ENCODE measurements at regions not wholly inside any gene's neighbourhood (a gene's known extent, or its start where the extent isn't known, plus 50 kb on each side); places are given as distances from the start of the nearest gene placed in this dataset.

DNA sequence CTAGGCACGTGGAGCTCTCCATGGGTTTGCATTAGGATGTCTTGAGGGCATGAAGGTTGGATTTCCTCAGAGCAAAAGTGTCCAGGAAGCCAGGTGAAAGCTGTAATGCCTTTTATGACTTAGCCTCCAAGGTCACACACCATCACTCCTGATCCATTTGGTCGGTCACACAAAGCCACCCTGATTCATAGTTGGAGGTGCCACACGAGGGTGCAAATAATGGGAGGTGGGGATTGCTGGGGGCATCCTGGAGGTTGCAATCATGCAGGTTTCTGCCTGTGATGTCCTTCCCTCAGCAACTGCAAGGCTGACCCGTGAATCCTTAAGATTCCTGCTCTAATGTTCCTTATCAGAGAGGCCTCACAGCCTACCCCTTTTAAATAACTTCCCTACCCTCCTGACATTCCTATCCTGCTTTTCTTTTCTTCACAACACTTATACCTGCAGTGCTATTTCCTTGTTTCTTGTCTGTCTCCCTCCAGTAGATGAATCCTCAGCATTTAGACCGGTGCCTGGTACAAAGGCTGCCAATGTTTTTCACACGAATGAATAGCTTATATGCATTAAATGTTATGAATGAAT, 97.1 kb downstream of the LIPG start:
- peaks cover 0 to 8% (median under 1%) of the 10 kb centered on the region in 12 donors for H3K4me1 ChIP-seq
- no peak for TF ChIP-seq POLR2A (IDR thresholded peaks at IDR 0.05)
- TF ChIP-seq, protein P1, sequence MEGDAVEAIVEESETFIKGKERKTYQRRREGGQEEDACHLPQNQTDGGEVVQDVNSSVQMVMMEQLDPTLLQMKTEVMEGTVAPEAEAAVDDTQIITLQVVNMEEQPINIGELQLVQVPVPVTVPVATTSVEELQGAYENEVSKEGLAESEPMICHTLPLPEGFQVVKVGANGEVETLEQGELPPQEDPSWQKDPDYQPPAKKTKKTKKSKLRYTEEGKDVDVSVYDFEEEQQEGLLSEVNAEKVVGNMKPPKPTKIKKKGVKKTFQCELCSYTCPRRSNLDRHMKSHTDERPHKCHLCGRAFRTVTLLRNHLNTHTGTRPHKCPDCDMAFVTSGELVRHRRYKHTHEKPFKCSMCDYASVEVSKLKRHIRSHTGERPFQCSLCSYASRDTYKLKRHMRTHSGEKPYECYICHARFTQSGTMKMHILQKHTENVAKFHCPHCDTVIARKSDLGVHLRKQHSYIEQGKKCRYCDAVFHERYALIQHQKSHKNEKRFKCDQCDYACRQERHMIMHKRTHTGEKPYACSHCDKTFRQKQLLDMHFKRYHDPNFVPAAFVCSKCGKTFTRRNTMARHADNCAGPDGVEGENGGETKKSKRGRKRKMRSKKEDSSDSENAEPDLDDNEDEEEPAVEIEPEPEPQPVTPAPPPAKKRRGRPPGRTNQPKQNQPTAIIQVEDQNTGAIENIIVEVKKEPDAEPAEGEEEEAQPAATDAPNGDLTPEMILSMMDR (IDR thresholded peaks at IDR 0.05): no peak
- no peak for ATAC-seq

DNA sequence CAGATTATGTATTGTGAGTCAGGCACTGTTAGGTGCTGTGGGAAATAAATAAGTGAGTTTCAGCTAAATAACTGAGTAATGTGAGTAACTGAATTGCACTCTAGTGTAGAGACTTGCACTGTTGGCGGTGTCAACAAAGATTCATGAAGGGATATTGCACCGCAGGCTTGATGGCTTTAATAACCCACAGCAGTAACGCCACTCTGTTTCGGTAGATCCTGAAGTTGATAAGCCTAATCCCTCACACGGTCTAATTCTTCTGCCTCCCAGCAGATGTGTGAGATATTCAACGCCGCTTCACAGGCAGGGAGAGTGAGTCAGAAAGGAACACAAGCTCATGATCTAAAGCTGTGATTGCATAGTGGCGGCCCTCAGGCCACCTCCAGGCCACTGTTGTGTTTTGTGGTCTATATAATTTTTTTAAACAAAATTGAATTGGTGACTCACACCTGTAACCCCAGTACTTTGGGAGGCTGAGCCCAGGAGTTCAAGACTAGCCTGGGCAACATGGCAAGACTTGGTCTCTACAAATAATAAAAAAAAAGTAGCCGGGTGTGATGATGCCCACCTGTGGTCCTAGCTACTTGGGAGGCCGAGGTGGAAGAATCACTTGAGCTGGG, 94.3 kb downstream of the LIPG start:
- no peak for DNase-seq
- H3K4me3 ChIP-seq: no peak overlapping the region
- H3K36me3 ChIP-seq: no peaks in the 10 kb centered on the region
- no peaks in the 10 kb centered on the region for H3K27me3 ChIP-seq
- TF ChIP-seq, protein P1 (IDR thresholded peaks at IDR 0.05): no peak
- TF ChIP-seq POLR2A (IDR thresholded peaks at IDR 0.05): no peak
- no peaks in the 10 kb centered on the region for H3K9me3 ChIP-seq
- intact Hi-C loops (cut with DNase I): no loop called here
- WGBS, 4 donors: 79 to 81% (median 80%) methylated on average over 10 of the region's 10 CpGs
- H3K4me1 ChIP-seq: no peaks in the 10 kb centered on the region
- H3K27ac ChIP-seq: no peak overlapping the region
- no peak for ATAC-seq

More for the DNA sequence above, 97.1 kb downstream of the LIPG start:
- Histone ChIP-seq H3K36me3 (no peaks in the 10 kb centered on the region), H3K27me3 (no peaks in the 10 kb centered on the region), H3K4me3 (no peak overlapping the region), H3K9me3 (no peaks in the 10 kb centered on the region), H3K27ac (no peak overlapping the region)
- DNase-seq: no peak
- 57 to 71% (median 69%) methylated on average over 6 of the region's 6 CpGs for WGBS, 4 donors
- intact Hi-C loops (cut with DNase I): no loop called here

DNA sequence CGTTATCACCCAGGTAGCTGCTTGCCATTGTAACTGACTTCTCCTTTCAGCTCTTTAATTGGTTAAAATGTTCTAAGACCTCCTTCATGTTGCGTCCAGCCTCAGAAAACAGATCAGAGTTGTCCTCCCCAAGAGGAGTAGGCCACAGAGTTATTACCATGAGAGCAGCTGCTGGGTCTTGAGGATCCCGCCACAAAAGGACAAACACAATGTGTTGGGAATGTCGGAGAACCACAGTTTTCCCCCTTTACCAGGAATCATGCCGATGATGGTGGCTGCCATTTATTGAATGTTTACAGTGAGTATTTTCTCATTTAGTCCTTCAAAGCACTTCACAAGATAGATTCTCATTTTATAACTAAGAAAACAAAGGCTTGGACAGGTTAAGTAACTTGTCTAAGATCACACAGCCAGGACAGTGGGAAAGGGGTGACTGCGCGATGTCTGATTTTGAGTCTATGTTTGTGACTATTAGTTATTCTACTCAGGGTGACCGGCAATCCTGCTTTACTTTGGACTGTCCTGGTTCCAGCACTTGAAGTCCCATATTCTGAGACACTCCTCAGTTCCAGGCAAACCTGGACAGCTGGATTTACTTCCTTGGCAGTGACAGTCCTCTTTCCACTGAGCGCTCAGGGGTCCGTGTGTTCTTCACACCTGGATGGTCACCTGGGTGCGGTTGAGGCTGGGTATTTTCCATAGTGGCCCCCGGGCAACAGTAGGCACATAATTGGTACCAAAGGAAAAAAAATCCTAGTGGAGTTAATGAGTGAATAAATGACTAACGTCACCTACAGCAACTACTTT, 93.6 kb downstream of the LIPG start:
- WGBS, 4 donors: 92 to 94% (median 93%) methylated on average over 13 of the region's 13 CpGs
- intact Hi-C loops (cut with DNase I): no loop called here
- Histone ChIP-seq H3K4me1 (no peaks in the 10 kb centered on the region), H3K36me3 (no peaks in the 10 kb centered on the region), H3K27me3 (no peaks in the 10 kb centered on the region), H3K27ac (no peak overlapping the region), H3K4me3 (no peak overlapping the region), H3K9me3 (no peaks in the 10 kb centered on the region)
- TF ChIP-seq, protein P1 (IDR thresholded peaks at IDR 0.05): no peak
- TF ChIP-seq POLR2A (IDR thresholded peaks at IDR 0.05): no peak
- ATAC-seq: no peak
- DNase-seq: no peak

DNA sequence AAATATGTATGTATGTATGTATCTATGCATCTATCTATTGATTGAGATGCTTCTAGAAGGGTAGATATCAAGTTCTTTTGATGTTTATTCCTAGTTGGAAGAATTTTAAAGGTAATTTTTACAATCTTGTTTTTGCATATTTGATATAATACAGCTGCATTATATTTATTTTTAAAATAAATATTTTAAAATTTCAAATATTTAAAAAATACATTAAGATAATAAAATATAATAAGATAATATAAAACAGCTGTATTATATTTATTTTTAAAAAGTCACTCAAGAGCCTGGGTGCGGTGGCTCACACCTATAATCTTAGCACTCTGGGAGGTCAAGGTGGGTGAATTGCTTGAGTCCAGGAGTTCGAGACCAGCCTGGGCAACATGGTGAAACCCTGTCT, 92.5 kb downstream of the LIPG start:
- no peak overlapping the region for H3K27ac ChIP-seq
- 89 to 96% (median 93%) methylated on average over 2 of the region's 2 CpGs for WGBS, 4 donors
- no peaks in the 10 kb centered on the region for H3K27me3 ChIP-seq
- DNase-seq: no peak
- no peaks in the 10 kb centered on the region for H3K9me3 ChIP-seq
- H3K4me3 ChIP-seq: no peak overlapping the region
- intact Hi-C loops (cut with DNase I): no loop called here
- no peaks in the 10 kb centered on the region for H3K4me1 ChIP-seq
- TF ChIP-seq, protein P1 (IDR thresholded peaks at IDR 0.05): no peak
- no peak for TF ChIP-seq POLR2A (IDR thresholded peaks at IDR 0.05)
- H3K36me3 ChIP-seq: no peaks in the 10 kb centered on the region
- ATAC-seq: no peak
